Left renal cortex interstitium (tissue), 4 donors: ENCODE measurements at regions not wholly inside any gene's neighbourhood (a gene's known extent, or its start where the extent isn't known, plus 50 kb on each side); places are given as distances from the start of the nearest gene placed in this dataset.
"Not testable (repeated sequence)": the region's sequence is repeated elsewhere in the genome, so short reads cannot be mapped to it uniquely, and the experiment has no call there.

Experiments
- DNase-seq, 4 donors: peaks; one replicate each; pipeline ENCODE4 v3.0.0-alpha.2; 2013; ENCODE audit warnings: low read depth in 4 of 4, low spot score in 2 of 4, missing footprints in 1 of 4

DNA sequence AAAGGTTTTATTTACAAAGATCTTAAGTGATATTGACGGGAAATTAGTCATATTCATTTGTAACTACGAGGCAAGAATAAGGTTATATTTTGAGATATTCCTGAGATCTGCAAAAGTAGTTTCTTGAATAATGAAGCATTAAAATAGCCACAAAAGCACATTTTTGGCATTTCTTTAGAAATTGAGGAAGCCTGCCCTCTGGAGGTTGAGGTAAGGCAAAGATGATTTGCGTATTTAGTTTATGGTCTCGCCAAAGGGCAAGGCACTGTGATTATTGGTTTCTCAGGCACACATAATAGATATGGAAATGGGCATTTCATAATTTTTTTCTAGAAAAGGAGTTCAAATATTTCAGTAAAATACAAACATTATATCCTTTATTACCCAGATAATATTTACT is 143.7 kb upstream of the RPRM start:
- DNase-seq, result no peak

DNA sequence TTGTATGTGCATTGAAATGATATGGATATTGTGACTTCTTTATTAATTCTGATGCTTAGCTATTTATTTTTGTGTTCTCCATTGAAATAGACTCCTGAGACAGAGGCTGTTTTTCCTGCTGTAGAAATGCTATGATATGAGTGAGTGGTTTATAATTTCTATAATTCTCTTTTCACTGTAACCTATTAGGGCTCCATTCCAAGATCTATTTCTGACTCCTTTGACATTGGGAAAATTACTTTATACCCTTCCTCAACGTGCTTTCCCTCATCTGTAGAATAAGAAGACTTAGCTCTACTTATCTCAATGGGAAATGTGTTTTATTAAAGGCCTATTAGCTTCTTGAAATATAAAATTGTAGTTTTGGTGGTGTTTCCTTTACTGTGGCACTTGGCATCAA is 144.5 kb upstream of the RPRM start:
- DNase-seq, result no peak

DNA sequence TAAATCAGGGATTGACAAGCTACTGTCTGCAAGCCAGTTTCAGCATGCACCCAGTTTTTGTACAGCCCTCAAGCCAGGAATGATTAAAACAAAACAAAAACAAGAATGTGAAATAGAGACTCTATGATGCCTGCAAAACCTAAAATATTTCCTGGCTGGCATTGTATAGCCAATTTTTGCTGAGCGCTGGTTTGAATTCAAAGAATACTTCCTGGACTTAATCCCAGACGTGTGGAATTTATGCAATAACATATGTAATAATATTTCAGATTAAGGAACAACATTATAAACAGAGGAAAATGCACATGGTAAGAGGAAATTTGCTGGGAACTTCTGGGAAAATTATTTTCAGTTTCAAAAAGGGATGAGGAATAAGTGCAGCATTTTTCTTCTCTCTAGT is 148.1 kb upstream of the RPRM start:
- no peak for DNase-seq

DNA sequence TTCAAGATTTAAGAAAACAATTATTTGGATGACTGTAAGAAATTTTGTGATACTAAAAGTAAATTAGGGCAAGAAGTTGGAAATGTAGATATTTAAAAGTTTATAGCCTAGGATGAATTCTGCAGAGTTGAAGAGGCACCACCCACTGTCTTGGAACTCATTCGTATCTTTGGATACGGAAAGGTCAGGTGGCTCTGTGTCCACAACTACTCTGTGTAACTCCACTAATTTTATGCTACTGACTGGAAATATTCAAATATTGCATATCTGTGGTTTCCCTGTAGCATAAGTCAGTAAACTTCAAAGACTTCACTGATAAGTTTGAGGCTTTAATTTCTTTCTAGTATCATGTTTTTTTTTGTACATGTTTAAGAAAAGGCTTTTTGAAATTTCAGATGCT is 156.9 kb upstream of the RPRM start:
- DNase-seq, result no peak

DNA sequence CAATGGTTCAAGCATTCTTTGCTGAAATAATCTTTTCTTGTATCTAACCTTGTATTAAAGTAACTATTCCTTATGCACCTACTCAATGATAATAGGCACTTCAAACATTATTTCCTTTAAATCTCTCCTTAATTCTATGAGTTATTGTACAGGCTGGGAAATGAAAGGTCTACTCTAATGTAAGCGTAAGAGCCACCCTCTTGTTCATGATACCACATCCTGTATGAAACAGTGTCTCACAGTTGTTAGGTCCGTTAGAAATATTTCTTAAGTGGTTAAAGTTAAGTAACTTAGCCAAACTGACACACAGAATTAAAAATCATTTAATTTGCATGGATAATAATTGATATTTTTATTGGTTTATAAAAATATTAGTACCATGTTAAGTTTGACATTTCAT is 162.5 kb upstream of the RPRM start:
- no peak for DNase-seq

DNA sequence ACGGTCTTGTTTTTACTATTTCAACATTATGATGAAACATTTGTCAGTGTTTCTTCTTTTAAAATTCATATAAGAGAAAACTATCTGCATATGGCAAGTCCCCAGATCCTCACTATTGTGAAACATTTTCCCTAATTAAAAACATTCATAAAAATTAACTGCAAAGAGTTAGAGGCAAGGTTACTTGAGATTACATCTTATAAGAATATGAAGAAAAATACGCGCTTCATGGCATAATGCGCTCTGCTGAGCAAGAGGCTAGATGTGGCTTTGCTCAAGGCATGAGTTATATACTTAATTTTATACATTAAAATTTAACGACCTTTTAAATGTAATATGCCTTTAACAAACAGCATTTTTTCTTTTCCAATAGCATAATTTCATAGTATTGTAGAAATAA is 166.4 kb upstream of the RPRM start:
- no peak for DNase-seq

DNA sequence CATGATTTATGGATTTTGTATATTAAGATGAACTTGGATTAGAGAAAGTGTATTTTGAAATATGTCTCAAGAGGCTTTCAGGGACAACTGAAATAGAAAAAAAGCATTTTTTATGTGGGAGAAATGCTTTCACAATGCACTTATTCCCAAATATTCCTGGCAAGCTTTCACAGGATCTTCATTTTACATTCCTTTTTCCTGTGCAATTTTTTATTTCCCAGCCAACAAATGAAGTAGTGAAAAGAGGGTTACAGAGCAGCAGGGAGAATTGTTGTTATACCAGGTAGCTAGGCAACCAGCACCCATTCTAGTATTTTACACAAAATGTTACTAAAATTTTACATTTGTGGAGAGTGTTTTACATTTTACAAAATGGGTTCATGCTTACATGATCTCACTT is 167.0 kb upstream of the RPRM start:
- no peak for DNase-seq

DNA sequence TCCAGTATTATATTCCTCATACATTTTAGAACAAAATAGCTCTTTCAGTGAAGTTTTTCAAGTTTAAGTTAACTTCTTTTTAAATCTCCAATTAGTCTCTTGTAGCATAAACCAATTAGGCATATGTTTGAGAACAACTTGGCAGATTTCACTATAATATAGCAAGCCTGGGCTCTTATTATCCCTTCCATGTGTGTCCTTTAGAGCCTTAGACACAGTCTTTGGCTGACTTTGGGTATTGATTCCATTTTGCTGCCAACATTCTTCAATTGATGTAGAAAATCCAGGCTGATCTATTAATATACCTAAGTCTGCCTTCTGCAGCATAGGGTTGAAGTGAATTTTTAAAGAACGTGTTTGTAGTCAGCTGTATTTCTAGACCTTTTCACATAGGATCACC is 179.1 kb upstream of the RPRM start:
- no peak for DNase-seq

DNA sequence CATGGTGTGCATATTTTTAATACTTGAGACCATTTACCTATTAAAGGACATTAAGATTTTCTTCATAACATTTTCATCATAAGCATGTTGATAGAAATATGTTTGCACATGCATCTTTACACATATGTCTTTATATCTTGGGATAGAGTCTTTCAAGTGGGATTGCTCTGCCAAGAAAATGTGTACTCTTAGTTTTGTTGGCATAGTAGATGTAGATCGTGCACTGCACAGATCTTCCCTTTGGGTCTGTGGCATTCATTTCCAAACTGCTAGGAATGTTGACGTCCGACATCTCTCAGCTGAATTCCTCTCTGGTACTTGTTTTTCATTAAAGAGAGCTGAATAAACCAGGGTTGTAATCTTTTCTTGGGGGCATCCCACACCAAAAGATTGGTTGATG is 183.2 kb upstream of the RPRM start:
- no peak for DNase-seq

DNA sequence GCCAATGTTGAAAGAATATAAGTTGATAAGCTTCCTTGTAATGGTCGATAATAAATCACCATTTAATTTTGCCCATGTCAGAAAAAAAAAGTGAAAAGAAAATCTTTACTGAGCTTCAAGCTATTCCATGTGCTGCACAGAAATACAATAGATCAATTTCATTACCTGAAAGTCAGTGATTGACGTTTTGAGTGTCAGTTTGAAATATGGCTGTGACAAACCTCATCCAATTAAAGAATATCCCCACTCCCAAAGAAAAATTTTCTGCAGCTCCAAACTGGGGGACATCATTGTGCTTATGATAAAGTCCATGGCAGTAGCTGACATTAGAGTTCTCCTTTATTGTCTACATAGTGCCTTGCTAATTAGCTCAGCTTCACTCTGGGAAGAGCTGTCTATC is 184.8 kb upstream of the RPRM start:
- DNase-seq, result no peak

DNA sequence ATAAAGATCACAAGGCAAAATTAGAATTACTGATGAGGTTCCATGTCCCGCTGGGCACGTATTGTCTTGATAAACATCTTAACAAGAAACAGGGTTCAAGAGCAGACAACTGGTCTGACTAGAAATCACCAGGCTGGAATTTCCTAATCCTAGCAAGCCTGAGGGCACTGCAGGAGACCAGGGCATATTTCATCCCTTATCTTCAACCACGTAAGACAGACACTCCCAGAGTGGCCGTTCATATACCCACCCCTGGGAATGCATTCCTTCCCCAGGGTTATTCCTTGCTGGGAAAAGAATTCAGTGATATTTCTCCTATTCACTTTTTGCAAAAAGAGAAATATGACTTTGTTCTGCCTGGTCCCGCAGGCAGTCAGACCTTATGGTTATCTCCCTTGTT is 185.4 kb upstream of the RPRM start:
- not testable (repeated sequence) for DNase-seq

DNA sequence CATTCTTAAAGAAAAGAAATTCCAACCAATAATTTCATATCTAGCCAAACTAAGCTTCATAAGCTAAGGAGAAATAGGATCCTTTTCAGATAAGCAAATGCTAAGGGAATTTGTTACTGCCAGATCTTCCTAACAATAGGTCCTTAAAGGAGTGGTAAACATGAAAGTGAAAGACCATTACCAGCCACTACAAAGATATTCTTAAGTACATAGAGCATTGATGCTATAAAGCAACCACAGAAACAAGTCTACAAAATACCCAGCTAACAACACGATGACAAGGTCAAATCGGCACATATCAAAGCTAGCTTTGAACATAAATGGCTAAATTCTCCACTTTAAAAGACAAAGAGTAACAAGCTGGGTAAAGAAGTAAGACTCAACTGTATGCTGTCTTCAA is 188.9 kb upstream of the RPRM start:
- DNase-seq, result no peak

DNA sequence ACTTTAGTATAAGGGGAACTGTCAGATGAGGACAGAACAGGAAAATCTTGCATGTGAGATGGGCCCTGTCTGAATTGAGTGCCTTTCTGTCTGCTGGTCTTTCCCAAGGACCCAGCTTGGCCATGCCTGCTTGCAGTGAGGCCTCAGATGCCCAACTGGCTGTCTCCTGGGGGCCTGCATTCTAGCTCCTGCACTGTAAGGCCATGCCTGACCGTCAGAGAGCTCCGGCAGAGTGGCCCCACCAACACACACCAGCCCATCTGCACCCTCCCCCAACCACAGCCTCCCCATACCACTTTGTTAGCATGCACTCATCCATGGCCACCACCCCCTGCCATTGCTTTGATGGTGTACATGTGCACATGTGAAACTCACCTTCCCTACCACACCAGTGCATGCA is 190.4 kb upstream of the RPRM start:
- no peak for DNase-seq

DNA sequence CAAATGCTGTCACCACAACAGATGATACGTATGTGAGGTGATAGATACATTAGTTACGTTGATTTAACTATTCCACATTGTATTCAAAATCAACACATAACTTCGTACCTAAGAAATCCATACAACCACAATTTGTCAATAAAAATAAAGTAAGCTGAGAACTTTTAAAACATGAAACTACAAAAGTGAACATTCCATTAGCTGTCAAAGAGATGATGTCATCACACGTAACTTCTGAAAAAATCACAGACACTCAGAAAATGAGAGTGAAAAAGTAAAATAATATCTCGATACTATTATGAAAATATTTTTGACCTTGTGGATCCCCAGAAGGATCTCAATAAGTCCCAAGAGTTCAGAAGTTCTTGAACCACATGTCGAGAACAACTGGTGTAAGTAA is 161.6 kb upstream of the GALNT13 start:
- DNase-seq, result no peak

DNA sequence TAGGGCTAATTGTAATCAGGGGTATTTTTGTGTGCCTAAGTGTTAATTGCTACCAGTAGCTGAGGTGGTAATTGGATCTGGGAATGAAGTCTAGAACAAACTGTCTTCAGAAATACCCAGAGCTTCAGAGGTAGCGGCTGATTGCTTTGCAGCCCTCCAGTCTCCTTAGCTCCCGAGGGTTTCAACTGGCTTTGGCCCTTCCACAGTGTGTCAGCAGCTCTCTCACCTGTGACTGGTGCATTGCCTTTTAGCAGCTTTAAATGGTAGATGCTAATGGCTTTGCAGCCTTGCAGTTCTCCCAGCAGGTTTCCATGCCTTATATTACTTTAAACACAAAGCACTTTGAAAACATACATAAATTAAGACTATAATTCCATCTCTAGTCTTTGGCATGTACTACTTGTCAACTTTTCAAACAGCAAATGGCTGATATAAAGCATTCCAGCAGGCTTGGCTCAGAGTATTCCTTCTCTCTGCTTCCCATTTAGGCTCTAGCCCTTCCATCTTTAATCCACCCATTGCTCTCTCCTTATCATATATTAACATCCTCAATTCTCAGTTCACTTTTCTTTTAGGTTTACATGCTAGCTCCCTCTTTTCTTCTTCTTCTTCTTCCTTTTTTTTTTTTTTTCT is 156.4 kb upstream of the GALNT13 start:
- DNase-seq, result no peak

DNA sequence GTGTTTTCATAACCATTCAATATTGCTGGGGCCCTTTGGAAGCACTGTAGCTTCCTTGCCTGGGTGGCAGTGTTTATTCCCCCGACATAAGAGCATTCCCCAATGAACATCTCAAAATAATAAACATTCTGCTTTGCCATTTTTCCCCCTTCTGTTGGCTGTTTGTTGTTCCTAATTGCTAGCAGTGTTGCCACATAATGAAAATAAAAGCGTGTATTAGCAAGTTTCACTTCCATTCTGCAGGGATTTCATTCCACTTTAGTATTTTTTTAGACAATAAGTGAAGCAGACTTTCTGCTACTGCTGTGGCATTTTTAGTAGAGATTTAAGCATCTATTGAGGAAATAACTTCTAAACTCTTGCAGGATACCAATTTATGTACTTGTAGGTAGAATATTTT is 154.7 kb upstream of the GALNT13 start:
- no peak for DNase-seq

DNA sequence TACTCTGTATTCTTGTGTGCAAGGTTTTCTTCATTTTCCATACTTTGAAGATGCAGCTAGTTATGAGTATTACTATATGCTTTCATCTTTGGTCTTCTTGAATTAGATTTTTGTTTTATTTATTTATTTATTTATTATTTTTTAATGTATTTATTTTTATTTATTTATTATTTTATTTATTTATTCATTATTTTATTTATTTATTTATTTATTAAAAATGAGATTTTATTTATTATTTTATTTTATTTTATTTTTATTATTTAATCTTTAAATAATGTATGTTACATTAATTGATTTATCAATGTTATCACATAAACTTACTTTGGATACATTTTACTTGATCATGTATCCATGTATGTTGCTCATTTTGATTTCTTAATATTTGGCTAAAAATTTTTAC is 132.3 kb upstream of the GALNT13 start:
- DNase-seq, result no peak

DNA sequence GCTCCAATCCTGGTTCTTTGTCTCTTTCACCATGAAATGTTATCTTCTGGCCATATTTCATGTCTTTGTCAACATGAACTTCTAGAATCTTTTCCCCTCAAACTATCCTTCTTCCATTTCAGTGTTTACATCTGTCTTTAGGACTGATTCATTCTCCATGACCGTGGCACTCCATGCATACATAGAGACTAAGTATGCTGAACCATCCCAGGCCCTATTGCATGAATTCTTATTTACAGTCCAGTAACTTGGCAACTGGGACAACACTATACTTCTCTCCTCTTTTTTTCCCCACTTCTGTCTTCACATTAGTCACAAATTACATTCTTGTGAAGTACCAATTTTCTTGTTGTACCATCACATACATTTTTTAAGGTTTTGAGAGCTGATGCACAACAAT is 109.8 kb upstream of the GALNT13 start:
- DNase-seq, result no peak

DNA sequence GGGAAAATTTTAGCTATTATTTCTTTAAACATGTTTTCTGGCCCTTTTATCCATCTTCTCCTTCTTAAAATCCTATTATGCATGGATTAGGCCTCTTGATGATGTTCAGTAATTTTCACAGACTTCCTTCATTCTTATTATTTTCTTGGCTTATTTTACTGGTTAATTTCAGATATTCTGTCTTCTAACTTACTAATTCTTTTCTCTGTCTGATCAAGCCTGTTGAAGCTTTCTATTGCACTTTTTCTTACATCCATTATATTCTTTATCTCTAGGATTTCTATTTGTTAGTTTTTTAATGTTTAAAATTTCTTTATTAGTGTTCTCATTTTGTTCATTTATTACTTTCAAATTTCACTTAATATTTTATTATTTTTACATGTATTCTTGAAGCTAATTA is 105.3 kb upstream of the GALNT13 start:
- no peak for DNase-seq

DNA sequence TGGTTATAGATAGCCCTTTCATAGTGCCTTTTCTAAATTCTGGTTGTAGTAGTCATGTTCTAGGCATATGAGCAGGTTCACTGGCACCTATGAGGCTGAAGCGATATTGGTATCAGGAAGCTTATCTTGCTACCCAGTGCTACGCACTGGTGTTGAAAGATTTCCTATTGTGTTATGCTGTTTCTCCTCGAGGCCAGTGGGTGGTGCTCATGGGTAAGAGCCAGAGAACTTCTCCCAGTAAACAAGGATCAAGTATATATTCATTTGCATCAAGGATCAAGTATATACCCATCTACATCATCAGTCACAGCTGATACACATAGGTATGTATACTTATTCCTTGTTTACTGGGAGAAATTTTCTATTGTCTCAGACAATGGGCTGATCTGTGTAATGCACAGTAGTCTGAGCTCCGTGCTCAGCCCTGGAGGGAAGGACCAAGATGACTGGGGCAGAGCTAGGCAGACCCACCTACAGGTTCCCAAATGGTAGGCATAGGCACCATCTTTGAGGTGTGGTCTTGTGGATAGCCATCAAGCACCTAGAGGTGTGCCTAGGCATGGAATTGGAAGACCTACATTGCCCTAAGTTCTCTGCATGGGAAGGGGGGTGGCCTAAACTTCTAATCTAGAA is 101.2 kb upstream of the GALNT13 start:
- DNase-seq, result no peak

DNA sequence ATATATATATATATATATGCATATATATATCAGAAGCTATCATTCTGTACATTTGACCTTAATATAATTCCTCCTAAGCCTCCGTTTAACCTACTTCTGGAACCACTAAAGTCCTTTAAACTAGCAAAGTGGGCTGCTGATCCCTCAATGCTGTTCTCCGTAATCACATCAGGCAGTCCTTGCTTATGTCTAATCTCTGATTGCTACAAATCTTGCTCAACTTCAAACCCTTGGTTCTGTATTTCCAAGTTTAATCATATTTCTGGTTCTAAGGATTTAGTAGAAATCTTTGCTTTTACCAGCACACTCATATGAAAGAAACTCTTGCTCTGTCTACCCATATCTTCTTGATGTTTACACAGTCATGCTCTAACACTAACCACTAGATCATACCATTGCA is 91.5 kb upstream of the GALNT13 start:
- DNase-seq, result no peak

DNA sequence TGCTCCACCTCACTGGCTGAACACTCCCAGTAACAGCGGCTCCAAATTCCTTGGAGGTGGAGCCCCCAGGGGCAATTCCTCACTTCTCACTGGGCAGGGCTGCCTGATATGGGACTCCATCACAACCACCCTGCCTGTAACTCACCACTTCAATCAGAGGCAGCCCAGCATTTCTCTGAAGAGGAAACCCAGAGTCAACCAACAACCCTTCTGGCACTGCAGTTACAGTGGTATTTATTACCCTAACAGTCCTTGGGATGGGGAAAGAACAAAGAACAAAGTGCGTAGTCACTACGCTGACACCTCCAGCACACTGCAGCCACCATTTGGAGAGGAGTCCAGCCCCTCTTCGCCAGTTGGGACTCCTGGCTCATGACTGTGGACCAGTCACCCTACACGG is 85.7 kb upstream of the GALNT13 start:
- no peak for DNase-seq

DNA sequence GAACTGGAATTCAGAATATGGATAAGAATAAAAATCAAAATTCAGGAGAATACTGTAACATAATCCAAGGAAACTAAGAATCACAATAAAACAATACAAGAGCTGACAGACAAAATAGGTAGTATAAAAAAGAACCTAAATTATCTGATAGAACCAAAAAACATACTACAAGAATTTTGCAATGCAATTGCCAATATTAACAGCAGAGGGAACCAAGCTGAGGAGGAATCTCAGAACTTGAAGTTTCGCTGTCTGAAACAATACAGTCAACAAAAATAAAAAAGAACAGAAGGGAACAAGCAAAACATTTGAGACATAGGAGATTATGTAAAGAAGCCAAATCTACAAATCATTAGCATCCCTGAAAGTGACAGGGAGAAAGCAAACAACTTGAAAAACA is 84.1 kb upstream of the GALNT13 start:
- no peak for DNase-seq
